ENCODE measurements at regions not wholly inside any gene's neighbourhood (a gene's known extent, or its start where the extent isn't known, plus 50 kb on each side); places are given as distances from the start of the nearest gene placed in this dataset.

- Histone ChIP-seq H3K4me1 (peaks cover 4% of the 10 kb centered on the region; the same call in 1 of the 2 replicates), H3K27me3 (no peaks in the 10 kb centered on the region), H3K4me3 (ENCODE audit: low read depth, low read length) (no peak overlapping the region), H3K9me3 (no peaks in the 10 kb centered on the region; the same call in 1 of the 2 replicates), H3K36me3 (no peaks in the 10 kb centered on the region)
- no peak for DNase-seq
- TF ChIP-seq CTCF (IDR thresholded peaks at IDR 0.05; ENCODE audit: low read depth, low read length): no peak
These were observed 118.3 kb upstream of the ZNF438 start for GRCh38 chr10:31149835-31150512.

- no peaks in the 10 kb centered on the region for H3K36me3 ChIP-seq
- no peak for TF ChIP-seq CTCF (IDR thresholded peaks at IDR 0.05; ENCODE audit: low read depth, low read length)
- no peaks in the 10 kb centered on the region for H3K27me3 ChIP-seq
- H3K4me1 ChIP-seq: peaks cover 4% of the 10 kb centered on the region; the same call in 1 of the 2 replicates
- no peak overlapping the region for H3K4me3 ChIP-seq (ENCODE audit: low read depth, low read length)
- no peak for DNase-seq
- no peaks in the 10 kb centered on the region for H3K9me3 ChIP-seq
These were observed 119.6 kb upstream of the ZNF438 start for GRCh38 chr10:31151301-31151700.

GRCh38 chr10:31152421-31153135 lies 120.9 kb upstream of the ZNF438 start:
- Histone ChIP-seq H3K4me1 (peaks cover 5% of the 10 kb centered on the region), H3K9me3 (no peaks in the 10 kb centered on the region), H3K27me3 (no peaks in the 10 kb centered on the region), H3K36me3 (no peaks in the 10 kb centered on the region), H3K4me3 (ENCODE audit: low read depth, low read length) (no peak overlapping the region)
- TF ChIP-seq CTCF (IDR thresholded peaks at IDR 0.05; ENCODE audit: low read depth, low read length): no peak
- no peak for DNase-seq

- no peaks in the 10 kb centered on the region for H3K36me3 ChIP-seq
- H3K27me3 ChIP-seq: no peaks in the 10 kb centered on the region
- no peak for DNase-seq
- H3K9me3 ChIP-seq: no peaks in the 10 kb centered on the region
- no peak overlapping the region for H3K4me3 ChIP-seq (ENCODE audit: low read depth, low read length)
- no peak for TF ChIP-seq CTCF (IDR thresholded peaks at IDR 0.05; ENCODE audit: low read depth, low read length)
- H3K4me1 ChIP-seq: peaks cover 6% of the 10 kb centered on the region
These were observed 121.5 kb upstream of the ZNF438 start for GRCh38 chr10:31153161-31153560.

GRCh38 chr10:31153692-31154091 lies 122.0 kb upstream of the ZNF438 start:
- H3K27me3 ChIP-seq: no peaks in the 10 kb centered on the region
- no peak for TF ChIP-seq CTCF (IDR thresholded peaks at IDR 0.05; ENCODE audit: low read depth, low read length)
- peaks cover 6% of the 10 kb centered on the region for H3K4me1 ChIP-seq
- no peaks in the 10 kb centered on the region for H3K9me3 ChIP-seq
- no peaks in the 10 kb centered on the region for H3K36me3 ChIP-seq
- DNase-seq: no peak
- no peak overlapping the region for H3K4me3 ChIP-seq (ENCODE audit: low read depth, low read length)

- TF ChIP-seq CTCF (IDR thresholded peaks at IDR 0.05; ENCODE audit: low read depth, low read length): no peak
- H3K36me3 ChIP-seq: no peaks in the 10 kb centered on the region
- peaks cover 6% of the 10 kb centered on the region for H3K4me1 ChIP-seq
- H3K4me3 ChIP-seq (ENCODE audit: low read depth, low read length): no peak overlapping the region
- no peak for DNase-seq
- H3K9me3 ChIP-seq: no peaks in the 10 kb centered on the region
- H3K27me3 ChIP-seq: no peaks in the 10 kb centered on the region
These were observed 123.3 kb upstream of the ZNF438 start for GRCh38 chr10:31154996-31155395.
